AG09319 (cell line): ENCODE measurements at regions not wholly inside any gene's neighbourhood (a gene's known extent, or its start where the extent isn't known, plus 50 kb on each side); places are given as distances from the start of the nearest gene placed in this dataset.
"Not testable (repeated sequence)": the region's sequence is repeated elsewhere in the genome, so short reads cannot be mapped to it uniquely, and the experiment has no call there.

Experiments
- DNase-seq: peaks from one replicate; pipeline ENCODE4 v3.0.0-alpha.2; 2010; ENCODE audit warnings: low read depth; ENCODE audit errors: extremely low read depth
- TF ChIP-seq, protein P1 (sequence below): IDR thresholded peaks from 2 replicates; pipeline ENCODE4 v1.5.1; 2011; ENCODE audit warnings: low read depth, mild to moderate bottlenecking, inconsistent platforms, low read length, moderate library complexity

DNA sequence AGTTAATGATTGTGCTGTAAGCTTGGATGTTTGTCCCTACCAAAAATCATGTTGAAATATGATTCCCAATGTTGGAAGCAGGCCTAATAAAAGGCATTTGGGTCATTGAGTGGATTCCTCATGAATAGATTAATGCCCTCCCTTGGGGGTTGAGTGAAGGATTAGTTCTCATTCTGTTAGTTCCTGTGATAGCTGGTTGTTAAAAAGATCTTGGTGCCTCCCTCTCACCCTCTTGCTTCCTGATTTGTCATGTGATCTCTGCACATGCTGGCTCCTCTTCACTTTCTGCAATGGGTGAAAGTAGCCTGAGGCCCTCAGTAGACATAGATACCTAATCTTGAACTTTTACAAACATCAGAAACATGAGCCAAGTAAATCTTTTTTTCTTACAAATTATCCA is 115.6 kb upstream of the HCRTR2 start:
- TF ChIP-seq, protein P1, sequence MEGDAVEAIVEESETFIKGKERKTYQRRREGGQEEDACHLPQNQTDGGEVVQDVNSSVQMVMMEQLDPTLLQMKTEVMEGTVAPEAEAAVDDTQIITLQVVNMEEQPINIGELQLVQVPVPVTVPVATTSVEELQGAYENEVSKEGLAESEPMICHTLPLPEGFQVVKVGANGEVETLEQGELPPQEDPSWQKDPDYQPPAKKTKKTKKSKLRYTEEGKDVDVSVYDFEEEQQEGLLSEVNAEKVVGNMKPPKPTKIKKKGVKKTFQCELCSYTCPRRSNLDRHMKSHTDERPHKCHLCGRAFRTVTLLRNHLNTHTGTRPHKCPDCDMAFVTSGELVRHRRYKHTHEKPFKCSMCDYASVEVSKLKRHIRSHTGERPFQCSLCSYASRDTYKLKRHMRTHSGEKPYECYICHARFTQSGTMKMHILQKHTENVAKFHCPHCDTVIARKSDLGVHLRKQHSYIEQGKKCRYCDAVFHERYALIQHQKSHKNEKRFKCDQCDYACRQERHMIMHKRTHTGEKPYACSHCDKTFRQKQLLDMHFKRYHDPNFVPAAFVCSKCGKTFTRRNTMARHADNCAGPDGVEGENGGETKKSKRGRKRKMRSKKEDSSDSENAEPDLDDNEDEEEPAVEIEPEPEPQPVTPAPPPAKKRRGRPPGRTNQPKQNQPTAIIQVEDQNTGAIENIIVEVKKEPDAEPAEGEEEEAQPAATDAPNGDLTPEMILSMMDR = no peak
- no peak for DNase-seq

DNA sequence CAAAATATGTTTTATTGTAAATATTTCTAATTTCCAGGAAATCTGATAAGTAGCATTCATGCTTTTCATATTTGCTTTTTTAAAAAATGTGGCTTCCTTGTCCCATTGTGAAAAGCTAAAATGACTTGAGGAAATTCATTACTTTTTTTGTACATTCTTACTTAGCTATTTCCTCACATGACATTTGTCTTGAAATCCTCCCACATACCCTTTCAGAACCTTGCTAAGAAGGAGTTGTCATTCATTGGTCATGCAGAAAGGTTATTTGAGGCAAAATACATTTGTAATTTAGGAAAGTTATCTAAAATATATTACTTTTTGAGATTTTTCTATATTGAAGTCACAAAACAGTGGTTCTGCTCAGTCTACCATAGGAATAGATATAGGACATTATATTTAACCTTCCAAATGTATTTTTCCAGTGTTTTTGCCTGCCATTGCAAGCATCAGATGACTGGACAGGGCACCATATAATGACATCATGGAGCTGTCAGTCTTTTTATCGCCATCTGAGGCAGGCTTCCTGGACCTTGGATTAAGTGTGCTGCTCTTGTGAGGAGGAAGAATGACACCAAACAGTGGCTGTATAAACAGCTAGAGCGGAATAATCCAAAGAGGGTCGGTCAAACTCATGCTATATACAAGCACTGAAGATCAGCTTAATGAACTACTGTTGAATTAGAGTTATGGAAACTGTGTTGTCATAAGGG is 109.4 kb upstream of the HCRTR2 start:
- TF ChIP-seq, protein P1 = no peak
- no peak for DNase-seq

DNA sequence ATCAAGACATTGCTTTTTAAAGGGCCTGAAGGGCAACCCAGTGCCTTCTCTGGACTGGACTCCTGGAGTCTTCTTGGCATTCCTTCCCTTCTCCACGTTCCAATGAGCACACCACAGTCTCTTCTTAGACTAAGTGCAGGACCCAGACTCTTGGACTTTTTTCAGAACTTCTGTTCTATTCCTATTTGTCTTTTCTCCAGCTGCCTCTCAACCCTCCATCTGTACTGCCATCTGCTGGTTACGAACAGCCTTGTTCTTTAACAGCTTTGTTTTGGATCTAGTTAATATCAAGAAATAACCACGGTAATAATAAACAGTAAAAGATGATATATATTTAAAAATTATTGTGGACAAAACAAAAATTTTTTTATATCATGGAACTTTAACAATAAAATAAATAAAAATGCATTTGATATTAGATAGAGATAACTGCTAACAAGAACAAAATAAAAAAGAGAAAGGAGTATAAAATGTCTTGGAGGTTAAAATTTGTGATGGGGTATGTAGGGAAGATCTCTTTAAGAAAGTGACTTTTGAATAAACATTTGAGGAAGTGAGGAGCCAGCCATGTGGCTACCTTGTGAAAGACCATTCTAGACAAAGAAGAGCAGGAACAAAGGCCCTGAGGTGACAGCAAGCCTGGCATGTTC is 105.1 kb upstream of the HCRTR2 start:
- peak; percentile 14 for DNase-seq
- TF ChIP-seq, protein P1 = peak; percentile 68

DNA sequence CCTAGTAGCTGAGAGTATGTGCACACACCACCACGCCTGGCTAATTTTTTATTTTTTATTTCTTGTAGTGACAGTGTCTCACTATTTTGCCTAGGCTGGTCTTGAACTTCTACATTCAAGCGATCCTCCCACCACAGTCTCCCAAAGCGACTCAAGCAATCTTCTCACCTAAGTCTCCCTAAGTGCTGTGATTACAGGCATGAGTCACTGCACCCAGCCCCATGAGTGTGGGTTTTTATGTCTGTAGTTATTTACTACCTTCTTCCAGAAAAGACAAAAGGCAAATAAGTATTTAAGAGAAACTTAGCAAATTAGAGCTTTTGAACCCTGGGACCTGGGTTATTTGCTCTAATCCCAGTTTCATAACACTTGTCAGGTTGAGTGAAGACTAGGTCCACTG is 92.3 kb upstream of the HCRTR2 start:
- DNase-seq = no peak
- TF ChIP-seq, protein P1 = no peak

- DNase-seq = not testable (repeated sequence)
Observed at GRCh38 chr6:55088011-55088410, 86.3 kb upstream of the HCRTR2 start.

DNA sequence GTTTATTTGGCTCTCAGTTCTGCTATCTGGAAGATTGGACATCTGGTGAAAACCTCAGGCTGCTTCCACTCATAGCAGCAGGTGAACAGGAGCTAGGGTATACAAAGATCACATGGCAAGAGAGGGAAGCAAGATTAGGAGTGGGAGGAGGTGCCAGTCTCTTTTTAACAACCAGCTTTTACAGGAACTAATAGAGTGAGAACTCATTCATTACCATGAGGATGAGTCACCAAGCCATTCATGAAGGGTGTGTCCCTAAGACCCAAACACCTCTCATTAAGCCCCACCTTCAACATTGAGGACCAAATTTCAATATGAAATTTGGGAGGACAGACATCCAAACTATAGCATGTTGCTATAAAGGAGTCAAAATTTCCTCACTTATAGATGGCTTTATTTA is 85.4 kb upstream of the HCRTR2 start:
- TF ChIP-seq, protein P1 = no peak
- no peak for DNase-seq

DNA sequence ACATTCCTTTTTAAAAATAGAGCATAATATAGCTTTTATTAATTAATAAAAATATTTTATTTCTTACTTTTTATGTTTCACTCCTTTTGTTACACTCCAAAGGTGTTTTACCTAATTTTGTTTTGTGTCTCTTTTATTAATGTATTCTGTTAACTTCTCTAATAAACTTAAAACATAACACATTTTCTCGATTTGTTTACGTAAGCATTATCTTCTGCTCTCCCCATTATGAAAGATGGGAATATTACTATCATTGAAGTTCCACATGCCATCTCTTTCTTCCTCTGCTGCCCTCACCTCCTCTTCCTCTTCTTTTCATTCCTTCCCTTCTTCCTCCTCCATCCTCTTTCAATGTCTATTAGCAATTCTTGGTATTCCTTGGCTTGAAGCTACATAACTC is 85.0 kb upstream of the HCRTR2 start:
- TF ChIP-seq, protein P1 = no peak

DNA sequence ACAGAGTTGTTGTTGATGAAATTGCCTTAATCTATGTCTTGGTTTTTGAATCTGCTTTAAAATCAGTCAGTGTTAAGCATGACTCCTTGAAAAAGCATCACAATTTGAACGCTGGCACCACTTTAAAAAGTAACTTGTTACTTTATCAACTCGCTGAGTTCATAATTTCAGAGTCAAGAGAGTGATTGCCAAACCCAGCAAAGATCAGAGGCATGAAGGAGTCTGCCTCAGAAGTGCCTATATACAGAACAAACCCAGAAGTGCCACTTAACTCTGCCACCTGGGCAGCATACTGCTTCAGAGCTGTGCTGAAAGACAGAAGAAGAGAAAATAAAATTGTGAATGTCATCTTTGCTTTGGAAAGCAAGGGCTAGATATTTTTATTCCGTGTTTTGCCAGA is 73.6 kb upstream of the HCRTR2 start:
- TF ChIP-seq, protein P1 = no peak
- no peak for DNase-seq

More for the DNA sequence above, 85.0 kb upstream of the HCRTR2 start:
- no peak for DNase-seq
